ENCODE measurements at regions not wholly inside any gene's neighbourhood (a gene's known extent, or its start where the extent isn't known, plus 50 kb on each side); places are given as distances from the start of the nearest gene placed in this dataset.

- TF ChIP-seq CTCF (IDR thresholded peaks at IDR 0.05) (no peak), POLR2A (IDR thresholded peaks at IDR 0.05) (no peak)
Measured at GRCh38 chr2:2744107-2744506, 413.0 kb upstream of the MYT1L start.

Measured in uterus (tissue), 2 donors.